Thoracic aorta (tissue), 2 donors: ENCODE measurements at regions not wholly inside any gene's neighbourhood (a gene's known extent, or its start where the extent isn't known, plus 50 kb on each side); places are given as distances from the start of the nearest gene placed in this dataset.

Experiments used
- ATAC-seq: fragments of 150-250 bp; one replicate; pipeline ENCODE4 v1.8.0; 2017; ENCODE audit warnings: low read depth; ENCODE audit not compliant: insufficient number of reproducible peaks, low FRiP score
- DNase-seq: peaks from one replicate; pipeline ENCODE4 v3.0.0-alpha.2; 2020; ENCODE audit warnings: low spot score
- H3K27ac ChIP-seq, 2 donors: fragments of 200-600 bp; sonication (generic); 1 replicate in 1 of 2; 2 replicates in 1 of 2; pipeline ENCODE4 v1.5.1; 2016; ENCODE audit warnings: mild to moderate bottlenecking in 2 of 2, moderate library complexity in 2 of 2
- H3K27me3 ChIP-seq: fragments of 200-600 bp; sonication (generic); replicated peaks from 2 replicates; pipeline ENCODE4 v1.6.0; 2016; ENCODE audit warnings: mild to moderate bottlenecking; ENCODE audit not compliant: insufficient read depth
- H3K36me3 ChIP-seq: fragments of 200-600 bp; sonication (generic); one replicate; pipeline ENCODE4 v1.5.1; 2016
- H3K4me1 ChIP-seq, 2 donors: fragments of 200-600 bp; sonication (generic); 1 replicate in 1 of 2; 2 replicates in 1 of 2; pipeline versions ENCODE4 v1.5.1 to v1.6.0; 2016; ENCODE audit warnings: low read depth in 2 of 2, mild to moderate bottlenecking in 1 of 2; ENCODE audit not compliant: control insufficient read depth in 1 of 2
- H3K4me3 ChIP-seq: fragments of 200-600 bp; sonication (generic); 2 replicates; pipeline ENCODE4 v1.5.1; 2016; ENCODE audit warnings: mild to moderate bottlenecking
- H3K9me3 ChIP-seq: fragments of 200-600 bp; sonication (generic); 2 replicates; pipeline ENCODE4 v1.5.1; 2016
- CTCF ChIP-seq: fragments of 200-600 bp; sonication (generic); IDR thresholded peaks from one replicate; pipeline ENCODE4 v1.5.1; 2019; ENCODE audit warnings: antibody characterized with exemption

DNA sequence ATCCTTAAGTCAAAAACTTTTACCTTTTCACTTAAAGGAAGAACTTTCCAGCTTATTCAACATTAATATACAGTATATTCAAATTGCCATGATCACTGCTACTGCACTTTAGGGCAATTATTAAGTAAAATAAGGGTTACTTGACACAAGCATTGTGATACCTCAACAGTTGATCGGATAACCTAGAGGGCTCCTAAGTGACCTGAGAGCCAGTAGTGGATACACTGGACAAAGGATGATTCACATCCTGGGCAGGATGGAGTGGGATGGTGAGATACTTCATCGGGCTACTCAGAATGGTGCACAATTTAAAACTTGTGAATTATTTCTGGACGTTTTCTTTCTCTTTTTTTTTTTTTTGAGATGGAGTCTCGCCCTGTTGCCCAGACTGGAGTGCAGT, 54.5 kb upstream of the PPM1J start:
- no peaks in the 10 kb centered on the region for H3K4me1 ChIP-seq
- no peak overlapping the region for H3K4me3 ChIP-seq
- H3K27me3 ChIP-seq, result no peaks in the 10 kb centered on the region
- H3K36me3 ChIP-seq, result no peaks in the 10 kb centered on the region
- no peaks in the 10 kb centered on the region for H3K9me3 ChIP-seq
- DNase-seq (no peak), ATAC-seq (no peak)
- H3K27ac ChIP-seq, result no peak overlapping the region
- TF ChIP-seq CTCF, result no peak

- no peaks in the 10 kb centered on the region for H3K36me3 ChIP-seq
- peaks cover 5 to 7% of the 10 kb centered on the region in 2 donors for H3K4me1 ChIP-seq
- H3K9me3 ChIP-seq, result no peaks in the 10 kb centered on the region
- ATAC-seq (no peak), DNase-seq (no peak)
- H3K27ac ChIP-seq, result no peak overlapping the region
- no peak for TF ChIP-seq CTCF
- no peaks in the 10 kb centered on the region for H3K27me3 ChIP-seq
- H3K4me3 ChIP-seq, result no peak overlapping the region
Observed at GRCh38 chr1:112767646-112768045, 52.5 kb upstream of the PPM1J start.
